Esophagus muscularis mucosa (tissue), 4 donors: ENCODE measurements at regions not wholly inside any gene's neighbourhood (a gene's known extent, or its start where the extent isn't known, plus 50 kb on each side); places are given as distances from the start of the nearest gene placed in this dataset.

Experiments used
- CTCF ChIP-seq, 3 experiments: fragments of 200-600 bp in 2 of 3; fragments of 450-650 bp in 1 of 3; sonication (generic) in 2 of 3; IDR thresholded peaks; one replicate each; pipeline ENCODE4 v1.5.1; 2017 to 2019; ENCODE audit warnings: antibody characterized with exemption in 3 of 3, mild to moderate bottlenecking in 2 of 3, moderate library complexity in 1 of 3
- EP300 ChIP-seq: sonication (generic); formaldehyde crosslinking; IDR thresholded peaks from one replicate; pipeline ENCODE4 v1.6.1; 2017; ENCODE audit warnings: antibody characterized with exemption
- POLR2A ChIP-seq: fragments of 450-650 bp; IDR thresholded peaks from one replicate; pipeline ENCODE4 v1.6.1; 2017; ENCODE audit warnings: antibody characterized with exemption, moderate library complexity, mild to moderate bottlenecking, low read depth
- POLR2AphosphoS5 ChIP-seq, 2 donors: sonication (generic); formaldehyde crosslinking; IDR thresholded peaks; one replicate each; pipeline ENCODE4 v1.6.1; 2017; ENCODE audit warnings: antibody characterized with exemption in 2 of 2

- no peak for TF ChIP-seq POLR2AphosphoS5 (IDR thresholded peaks at IDR 0.05)
- TF ChIP-seq CTCF (IDR thresholded peaks at IDR 0.05) = no peak
- no peak for TF ChIP-seq POLR2A
- TF ChIP-seq EP300 = no peak
These were observed 190.4 kb upstream of the NEBL start for GRCh38 chr10:21087476-21087875.
